Mucosa of stomach (tissue), 1 donor: ENCODE measurements at regions not wholly inside any gene's neighbourhood (a gene's known extent, or its start where the extent isn't known, plus 50 kb on each side); places are given as distances from the start of the nearest gene placed in this dataset.

ENCODE experiments used
- H3K27me3 ChIP-seq: one replicate; pipeline ENCODE4 v1.7.0; 2013; ENCODE audit warnings: mild to moderate bottlenecking, low read length; ENCODE audit not compliant: control insufficient read depth, insufficient read depth
- H3K36me3 ChIP-seq: one replicate; pipeline ENCODE4 v1.7.0; 2013; ENCODE audit warnings: low read length; ENCODE audit not compliant: control insufficient read depth, insufficient read depth
- H3K4me1 ChIP-seq: one replicate; pipeline ENCODE4 v1.7.0; 2013; ENCODE audit warnings: mild to moderate bottlenecking, low read length; ENCODE audit not compliant: control insufficient read depth, insufficient read depth
- H3K4me3 ChIP-seq: one replicate; pipeline ENCODE4 v1.7.0; 2013; ENCODE audit warnings: low read length
- H3K9ac ChIP-seq: one replicate; pipeline ENCODE4 v1.7.0; 2013; ENCODE audit warnings: mild to moderate bottlenecking, low read length, moderate library complexity
- H3K9me3 ChIP-seq: one replicate; pipeline ENCODE4 v1.7.0; 2013; ENCODE audit warnings: mild to moderate bottlenecking, low read length, moderate library complexity; ENCODE audit not compliant: control insufficient read depth
- donor health status: Pancreatic carcinoma.

DNA sequence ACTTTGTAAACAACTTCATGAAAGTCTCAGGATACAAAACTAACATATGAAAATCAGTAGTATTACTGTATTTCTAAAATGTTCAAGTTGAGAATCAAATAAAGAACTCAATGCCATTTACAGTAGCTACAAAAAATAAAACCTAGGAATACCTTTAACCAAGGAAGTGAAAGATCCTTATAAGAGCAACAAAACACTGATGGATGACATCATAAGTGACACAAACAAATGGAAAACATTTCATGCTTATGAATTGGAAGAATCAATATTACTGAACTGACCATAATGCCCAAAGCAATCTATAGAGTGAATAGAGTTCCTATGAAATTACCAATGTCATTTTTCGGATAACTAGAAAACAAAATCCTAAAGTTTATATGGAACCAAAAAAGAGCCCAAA is 1038.1 kb downstream of the SUCLG1 start:
- Histone ChIP-seq H3K9ac (no peak overlapping the region), H3K9me3 (no peaks in the 10 kb centered on the region), H3K27me3 (no peaks in the 10 kb centered on the region)

DNA sequence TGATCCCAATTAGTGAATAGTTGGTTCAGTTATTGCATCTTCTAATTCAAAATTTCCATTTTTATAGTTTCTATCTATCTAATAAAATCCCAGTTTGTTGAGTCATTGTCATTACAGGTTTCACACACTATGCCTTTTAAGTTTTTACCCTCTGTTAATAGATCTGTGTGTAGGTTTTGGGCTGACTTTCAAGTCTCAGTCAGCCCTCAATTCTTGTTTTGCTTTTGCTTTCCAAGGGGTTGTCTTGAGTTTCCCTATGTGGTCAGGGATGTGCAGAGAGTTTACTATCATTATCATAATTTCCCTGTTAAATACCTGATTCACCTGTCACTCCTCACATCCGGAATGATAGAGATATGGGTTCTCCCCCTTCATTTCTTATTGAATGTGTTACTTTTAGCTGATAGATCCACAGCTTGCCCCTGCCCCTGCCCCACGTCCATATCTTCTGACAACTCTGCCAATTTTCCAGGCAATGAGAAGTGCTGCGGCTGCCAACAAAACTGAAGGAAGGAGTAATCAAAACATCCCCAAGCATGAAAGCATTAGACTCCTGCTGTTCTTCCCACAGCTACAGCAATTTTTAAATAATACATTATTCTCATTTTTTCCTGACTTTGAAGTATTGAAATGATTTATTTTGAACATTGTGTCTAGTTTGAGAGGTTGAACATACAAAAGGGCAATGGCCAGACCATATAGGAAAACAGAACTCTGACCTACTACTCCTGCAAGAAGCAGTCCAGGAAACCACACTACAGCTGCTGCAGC is 1064.8 kb downstream of the SUCLG1 start:
- H3K4me3 ChIP-seq = no peak overlapping the region
- H3K4me1 ChIP-seq = no peaks in the 10 kb centered on the region
- no peaks in the 10 kb centered on the region for H3K9me3 ChIP-seq
- no peaks in the 10 kb centered on the region for H3K36me3 ChIP-seq
- H3K9ac ChIP-seq = no peak overlapping the region
- no peaks in the 10 kb centered on the region for H3K27me3 ChIP-seq

More for the DNA sequence above, 1038.1 kb downstream of the SUCLG1 start:
- Histone ChIP-seq H3K36me3 (no peaks in the 10 kb centered on the region), H3K4me1 (no peaks in the 10 kb centered on the region), H3K4me3 (no peak overlapping the region)

DNA sequence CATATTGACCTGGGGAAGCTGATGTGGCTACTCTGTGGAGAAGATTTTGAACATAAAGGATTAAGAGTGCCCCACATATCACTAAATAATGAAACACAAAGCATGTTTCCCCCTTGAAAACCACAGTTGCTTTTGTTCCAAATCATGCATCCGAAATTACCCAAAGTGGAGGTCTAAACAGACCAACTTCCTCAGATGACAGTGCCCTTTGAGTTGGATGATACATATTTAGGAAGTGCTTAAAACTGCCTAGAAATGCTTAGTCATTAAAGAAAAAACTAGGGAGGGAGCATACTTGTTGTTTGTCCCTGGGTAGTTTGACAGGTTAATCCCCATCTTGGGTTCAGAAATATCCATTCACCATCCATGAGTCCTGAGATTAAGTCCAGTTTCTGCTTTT is 1070.3 kb downstream of the SUCLG1 start:
- no peaks in the 10 kb centered on the region for H3K36me3 ChIP-seq
- no peaks in the 10 kb centered on the region for H3K4me1 ChIP-seq
- H3K9me3 ChIP-seq = no peaks in the 10 kb centered on the region
- no peak overlapping the region for H3K4me3 ChIP-seq
- H3K27me3 ChIP-seq = no peaks in the 10 kb centered on the region
- H3K9ac ChIP-seq = no peak overlapping the region

DNA sequence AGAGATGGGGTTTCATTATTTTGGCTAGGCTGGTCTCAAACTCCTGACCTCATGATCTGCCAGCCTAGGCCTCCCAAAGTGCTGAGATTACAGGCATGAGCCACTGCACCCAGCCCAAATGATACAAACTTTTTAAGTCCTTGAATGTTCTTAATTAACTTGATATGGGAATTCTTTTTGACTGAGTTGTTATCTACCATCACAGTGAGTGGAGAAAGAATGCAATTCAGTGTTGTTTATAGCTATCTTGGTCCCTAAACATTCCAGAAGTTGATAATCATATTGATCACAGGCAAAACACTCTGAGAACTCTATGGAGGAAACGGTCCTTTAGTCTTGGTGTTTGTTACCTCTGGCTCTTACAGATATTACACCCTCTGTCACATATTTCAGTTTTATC is 1072.5 kb downstream of the SUCLG1 start:
- Histone ChIP-seq H3K4me1 (no peaks in the 10 kb centered on the region), H3K36me3 (no peaks in the 10 kb centered on the region), H3K9me3 (no peaks in the 10 kb centered on the region), H3K9ac (no peak overlapping the region), H3K27me3 (no peaks in the 10 kb centered on the region), H3K4me3 (no peak overlapping the region)

DNA sequence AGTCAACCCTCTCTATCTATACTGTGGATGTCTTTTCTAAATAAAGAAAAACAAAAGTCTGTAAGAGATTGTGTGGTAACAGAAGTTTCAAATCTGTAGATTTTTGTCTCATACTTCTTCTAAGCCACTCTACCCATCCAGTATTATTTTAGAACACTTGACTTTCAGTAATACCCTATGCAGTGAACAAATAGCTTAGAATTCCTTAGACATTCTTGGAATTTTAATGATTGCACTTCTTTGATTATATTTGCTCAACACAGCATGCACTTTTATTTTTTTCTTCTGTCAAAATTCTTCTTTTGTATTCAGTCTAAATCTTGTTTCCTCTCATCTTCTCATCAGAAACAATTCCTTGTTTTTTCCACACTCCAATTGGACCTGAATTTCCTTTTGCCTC is 1080.2 kb downstream of the SUCLG1 start:
- Histone ChIP-seq H3K9me3 (no peaks in the 10 kb centered on the region), H3K27me3 (no peaks in the 10 kb centered on the region), H3K9ac (no peak overlapping the region), H3K4me3 (no peak overlapping the region), H3K36me3 (no peaks in the 10 kb centered on the region), H3K4me1 (no peaks in the 10 kb centered on the region)

DNA sequence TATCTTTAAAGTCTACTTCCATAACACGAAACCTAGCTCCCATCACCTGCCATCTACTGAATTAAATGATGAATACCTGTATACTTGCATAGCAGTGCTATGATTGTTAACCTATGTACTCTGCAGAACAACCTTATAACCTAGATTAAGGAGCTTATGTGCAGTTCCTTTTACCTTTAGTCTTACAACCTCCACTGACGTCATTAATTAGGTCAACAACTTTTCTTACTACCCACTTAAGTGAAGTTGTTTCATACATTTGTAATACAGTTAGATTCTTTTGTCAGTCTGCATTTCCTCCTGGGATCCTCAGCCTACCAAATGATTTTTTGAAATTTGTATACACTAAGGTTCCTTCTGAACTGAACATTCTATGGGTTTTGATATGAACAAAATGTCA is 1082.3 kb downstream of the SUCLG1 start:
- H3K9me3 ChIP-seq = no peaks in the 10 kb centered on the region
- no peaks in the 10 kb centered on the region for H3K36me3 ChIP-seq
- no peaks in the 10 kb centered on the region for H3K27me3 ChIP-seq
- no peak overlapping the region for H3K9ac ChIP-seq
- H3K4me3 ChIP-seq = no peak overlapping the region
- no peaks in the 10 kb centered on the region for H3K4me1 ChIP-seq

DNA sequence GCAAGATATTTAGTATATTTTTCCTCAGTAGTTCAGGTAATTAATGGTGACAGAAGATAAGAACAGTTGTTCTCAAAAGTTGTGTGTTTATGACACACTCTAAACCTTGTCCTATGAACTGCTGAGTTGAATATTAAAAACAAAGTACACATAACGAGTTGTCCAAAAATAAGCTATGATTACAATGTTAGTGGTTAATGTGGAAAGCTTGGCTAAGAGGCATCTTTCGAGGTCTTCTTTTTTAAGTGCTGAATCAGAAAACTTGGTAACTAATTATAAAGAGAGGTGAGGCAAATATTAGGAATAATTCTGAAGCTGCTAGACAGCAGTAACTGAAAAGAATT is 1088.7 kb downstream of the SUCLG1 start:
- Histone ChIP-seq H3K4me3 (no peak overlapping the region), H3K36me3 (no peaks in the 10 kb centered on the region), H3K27me3 (no peaks in the 10 kb centered on the region), H3K4me1 (no peaks in the 10 kb centered on the region), H3K9ac (no peak overlapping the region), H3K9me3 (no peaks in the 10 kb centered on the region)

DNA sequence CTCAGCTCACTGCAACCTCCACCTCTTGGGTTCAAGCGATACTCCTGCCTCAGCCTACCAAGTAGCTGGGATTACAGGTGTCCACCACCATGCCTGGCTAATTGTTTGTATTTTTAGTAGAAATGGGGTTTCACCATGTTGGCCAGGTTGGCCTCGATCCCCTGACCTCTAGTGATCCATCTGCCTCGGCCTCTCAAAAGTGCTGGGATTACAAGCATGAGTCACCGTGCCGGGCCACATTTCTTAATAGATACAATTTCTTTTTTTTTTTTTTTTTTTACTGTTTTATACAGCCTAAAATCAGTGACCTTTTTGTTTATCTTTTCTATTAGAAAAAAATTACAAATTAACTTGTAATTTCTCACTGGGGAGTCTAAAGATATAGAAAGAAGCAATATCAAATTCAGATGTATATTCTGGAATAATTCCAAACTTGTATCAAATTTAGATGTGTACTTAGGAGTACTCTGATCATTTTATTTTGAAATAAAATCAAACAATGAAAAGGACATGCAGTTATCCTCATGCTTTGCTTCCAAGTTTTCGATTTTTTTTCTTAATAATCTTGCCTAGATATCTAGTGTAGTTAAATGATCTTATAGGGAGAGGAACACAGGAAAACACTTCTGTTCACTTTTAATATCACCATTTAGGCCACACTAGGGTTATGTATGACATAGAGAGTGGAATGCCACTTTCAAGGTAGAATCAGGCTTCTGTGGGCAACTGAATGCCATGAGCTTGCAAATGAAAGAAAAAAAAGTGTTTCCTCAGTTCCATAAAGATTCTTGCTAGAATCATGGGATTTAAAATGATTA is 1089.3 kb downstream of the SUCLG1 start:
- H3K36me3 ChIP-seq = no peaks in the 10 kb centered on the region
- H3K9ac ChIP-seq = no peak overlapping the region
- H3K9me3 ChIP-seq = no peaks in the 10 kb centered on the region
- H3K27me3 ChIP-seq = no peaks in the 10 kb centered on the region
- no peaks in the 10 kb centered on the region for H3K4me1 ChIP-seq
- H3K4me3 ChIP-seq = no peak overlapping the region

DNA sequence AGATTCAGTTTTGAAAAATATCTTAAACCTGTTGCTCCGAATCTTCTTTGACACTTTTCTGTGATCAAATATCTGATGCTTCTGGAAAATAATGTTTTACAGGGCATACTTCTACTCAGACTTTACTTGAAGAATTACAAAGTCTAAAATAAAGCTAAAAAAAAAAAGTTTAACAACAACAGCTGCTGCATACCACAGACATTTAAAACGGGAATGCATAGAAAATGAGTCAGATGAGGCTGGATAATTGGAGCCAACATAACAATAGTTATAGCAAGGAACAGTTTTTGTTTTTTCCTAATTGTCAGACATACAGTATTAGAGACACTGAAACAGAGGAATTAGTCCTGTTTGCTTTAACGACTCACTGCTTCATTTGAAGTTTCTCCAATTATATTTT is 1090.2 kb downstream of the SUCLG1 start:
- Histone ChIP-seq H3K4me1 (no peaks in the 10 kb centered on the region), H3K9ac (no peak overlapping the region), H3K27me3 (no peaks in the 10 kb centered on the region), H3K4me3 (no peak overlapping the region), H3K36me3 (no peaks in the 10 kb centered on the region), H3K9me3 (no peaks in the 10 kb centered on the region)

DNA sequence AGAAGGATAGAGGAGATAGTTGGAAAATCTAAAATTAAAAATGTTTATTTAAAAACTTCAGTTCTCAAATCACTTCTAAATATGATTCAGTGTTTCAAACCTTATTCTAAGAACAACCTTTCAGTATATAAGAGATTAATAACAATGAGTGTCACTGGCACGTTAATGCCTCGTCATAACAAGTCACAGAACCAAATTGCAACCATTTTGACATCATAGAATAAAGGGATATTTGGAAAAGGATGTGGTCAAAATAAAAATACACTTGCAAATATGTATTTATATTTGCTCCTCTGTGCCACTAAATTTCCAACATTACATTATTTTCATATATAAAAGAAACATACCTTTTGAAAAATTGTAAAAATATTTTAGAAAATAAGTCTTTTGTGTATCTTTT is 1090.6 kb downstream of the SUCLG1 start:
- Histone ChIP-seq H3K4me3 (no peak overlapping the region), H3K9me3 (no peaks in the 10 kb centered on the region), H3K4me1 (no peaks in the 10 kb centered on the region), H3K27me3 (no peaks in the 10 kb centered on the region), H3K9ac (no peak overlapping the region), H3K36me3 (no peaks in the 10 kb centered on the region)

DNA sequence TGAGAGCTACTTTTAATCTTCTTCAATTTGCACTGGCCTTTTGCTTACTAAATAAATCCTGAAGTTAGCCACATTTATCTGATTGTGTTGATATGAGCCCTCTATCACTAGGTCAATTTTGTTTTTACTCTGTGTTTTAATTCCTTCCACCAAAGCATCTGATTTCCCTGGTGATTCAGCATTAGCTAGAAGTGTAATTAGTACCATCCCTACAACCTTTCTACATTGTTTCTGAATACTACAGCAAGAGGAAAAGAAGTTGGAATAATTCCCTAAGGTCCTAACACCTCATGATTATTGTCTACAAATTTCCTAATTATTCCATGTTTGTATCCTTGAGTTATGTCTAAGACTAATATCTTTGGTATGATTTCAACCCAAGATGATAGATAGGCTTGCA is 1093.6 kb downstream of the SUCLG1 start:
- no peaks in the 10 kb centered on the region for H3K9me3 ChIP-seq
- H3K27me3 ChIP-seq = no peaks in the 10 kb centered on the region
- H3K4me1 ChIP-seq = no peaks in the 10 kb centered on the region
- no peaks in the 10 kb centered on the region for H3K36me3 ChIP-seq
- no peak overlapping the region for H3K9ac ChIP-seq
- H3K4me3 ChIP-seq = no peak overlapping the region

DNA sequence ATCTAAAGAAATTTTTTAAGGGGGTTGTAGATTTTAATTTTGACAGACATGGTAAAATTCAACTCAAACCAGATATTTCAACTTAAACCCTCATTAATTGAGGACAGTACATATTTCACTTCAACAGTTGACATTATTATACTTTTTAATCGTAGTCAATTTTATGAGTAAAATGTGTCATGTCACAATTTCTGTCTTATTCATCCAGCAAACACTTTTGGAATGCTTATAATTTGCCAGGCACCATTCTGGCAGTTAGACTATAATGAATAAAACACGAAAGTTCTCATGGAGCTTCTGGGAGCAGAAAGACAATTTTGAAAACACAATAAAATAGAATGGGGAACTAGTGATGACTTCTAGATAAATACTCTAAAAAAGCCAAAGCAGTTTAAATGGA is 1094.8 kb downstream of the SUCLG1 start:
- no peaks in the 10 kb centered on the region for H3K36me3 ChIP-seq
- H3K9me3 ChIP-seq = no peaks in the 10 kb centered on the region
- H3K9ac ChIP-seq = no peak overlapping the region
- no peak overlapping the region for H3K4me3 ChIP-seq
- H3K27me3 ChIP-seq = no peaks in the 10 kb centered on the region
- no peaks in the 10 kb centered on the region for H3K4me1 ChIP-seq
